SK-N-SH (cell line): ENCODE measurements at regions not wholly inside any gene's neighbourhood (a gene's known extent, or its start where the extent isn't known, plus 50 kb on each side); places are given as distances from the start of the nearest gene placed in this dataset.

Experiments used
- FOXM1 ChIP-seq: IDR thresholded peaks from 2 replicates; pipeline ENCODE4 v1.4.0; 2012; ENCODE audit warnings: low read depth, mild to moderate bottlenecking
- MEF2A ChIP-seq: IDR thresholded peaks from 2 replicates; pipeline ENCODE4 v1.4.0; 2012; ENCODE audit warnings: low read depth, borderline replicate concordance
- POLR2AphosphoS5 ChIP-seq: IDR thresholded peaks from 2 replicates; pipeline ENCODE4 v1.6.1; 2012; ENCODE audit warnings: low read depth, low read length
- RXRA ChIP-seq: IDR thresholded peaks from 2 replicates; pipeline ENCODE4 v1.4.0; 2012; ENCODE audit warnings: low read depth, mild to moderate bottlenecking, borderline replicate concordance
- TF ChIP-seq, protein P1 (sequence below): fragments of 200-600 bp; sonication (generic); IDR thresholded peaks from 2 replicates; pipeline ENCODE4 v1.6.1; 2017; ENCODE audit warnings: antibody characterized with exemption, mild to moderate bottlenecking, moderate library complexity
- TF ChIP-seq, protein P2 (sequence below): fragments of 150-350 bp; IDR thresholded peaks from 2 replicates; pipeline ENCODE4 v1.6.1; 2017; ENCODE audit warnings: antibody characterized with exemption, low read length, low read depth, borderline replicate concordance

DNA sequence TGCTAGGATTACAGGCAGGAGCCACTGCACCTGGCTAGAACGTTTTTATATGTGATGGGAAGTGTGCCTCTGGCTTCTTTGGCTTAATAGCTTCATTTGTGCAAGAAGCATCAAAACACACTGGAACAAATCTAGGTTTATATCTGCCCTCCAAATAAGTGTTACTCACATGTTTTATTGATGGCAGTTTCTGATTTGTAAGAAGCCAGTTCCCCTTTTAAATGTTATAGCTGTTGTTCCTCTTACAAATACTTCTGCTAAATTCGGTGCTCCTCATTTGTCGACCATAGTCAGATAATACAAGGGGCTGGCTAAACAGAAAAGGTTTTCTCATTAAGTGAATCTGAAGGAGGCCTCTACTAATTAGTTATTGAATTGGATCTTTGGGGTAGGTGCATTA is 307.1 kb upstream of the SEMA6D start:
- TF ChIP-seq POLR2AphosphoS5 (no peak), FOXM1 (no peak), RXRA (no peak), MEF2A (no peak)
- TF ChIP-seq, protein P1, sequence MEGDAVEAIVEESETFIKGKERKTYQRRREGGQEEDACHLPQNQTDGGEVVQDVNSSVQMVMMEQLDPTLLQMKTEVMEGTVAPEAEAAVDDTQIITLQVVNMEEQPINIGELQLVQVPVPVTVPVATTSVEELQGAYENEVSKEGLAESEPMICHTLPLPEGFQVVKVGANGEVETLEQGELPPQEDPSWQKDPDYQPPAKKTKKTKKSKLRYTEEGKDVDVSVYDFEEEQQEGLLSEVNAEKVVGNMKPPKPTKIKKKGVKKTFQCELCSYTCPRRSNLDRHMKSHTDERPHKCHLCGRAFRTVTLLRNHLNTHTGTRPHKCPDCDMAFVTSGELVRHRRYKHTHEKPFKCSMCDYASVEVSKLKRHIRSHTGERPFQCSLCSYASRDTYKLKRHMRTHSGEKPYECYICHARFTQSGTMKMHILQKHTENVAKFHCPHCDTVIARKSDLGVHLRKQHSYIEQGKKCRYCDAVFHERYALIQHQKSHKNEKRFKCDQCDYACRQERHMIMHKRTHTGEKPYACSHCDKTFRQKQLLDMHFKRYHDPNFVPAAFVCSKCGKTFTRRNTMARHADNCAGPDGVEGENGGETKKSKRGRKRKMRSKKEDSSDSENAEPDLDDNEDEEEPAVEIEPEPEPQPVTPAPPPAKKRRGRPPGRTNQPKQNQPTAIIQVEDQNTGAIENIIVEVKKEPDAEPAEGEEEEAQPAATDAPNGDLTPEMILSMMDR: no peak
- TF ChIP-seq, protein P2, sequence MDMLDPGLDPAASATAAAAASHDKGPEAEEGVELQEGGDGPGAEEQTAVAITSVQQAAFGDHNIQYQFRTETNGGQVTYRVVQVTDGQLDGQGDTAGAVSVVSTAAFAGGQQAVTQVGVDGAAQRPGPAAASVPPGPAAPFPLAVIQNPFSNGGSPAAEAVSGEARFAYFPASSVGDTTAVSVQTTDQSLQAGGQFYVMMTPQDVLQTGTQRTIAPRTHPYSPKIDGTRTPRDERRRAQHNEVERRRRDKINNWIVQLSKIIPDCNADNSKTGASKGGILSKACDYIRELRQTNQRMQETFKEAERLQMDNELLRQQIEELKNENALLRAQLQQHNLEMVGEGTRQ: no peak
